GM19023 (cell line): ENCODE measurements at regions not wholly inside any gene's neighbourhood (a gene's known extent, or its start where the extent isn't known, plus 50 kb on each side); places are given as distances from the start of the nearest gene placed in this dataset.

Experiments
- ATAC-seq: cut with Tn5 transposase; IDR thresholded peaks from one replicate; pipeline ENCODE4 v1.9.1; 2021; ENCODE audit warnings: mild to moderate bottlenecking, moderate library complexity; ENCODE audit not compliant: unreplicated experiment

DNA sequence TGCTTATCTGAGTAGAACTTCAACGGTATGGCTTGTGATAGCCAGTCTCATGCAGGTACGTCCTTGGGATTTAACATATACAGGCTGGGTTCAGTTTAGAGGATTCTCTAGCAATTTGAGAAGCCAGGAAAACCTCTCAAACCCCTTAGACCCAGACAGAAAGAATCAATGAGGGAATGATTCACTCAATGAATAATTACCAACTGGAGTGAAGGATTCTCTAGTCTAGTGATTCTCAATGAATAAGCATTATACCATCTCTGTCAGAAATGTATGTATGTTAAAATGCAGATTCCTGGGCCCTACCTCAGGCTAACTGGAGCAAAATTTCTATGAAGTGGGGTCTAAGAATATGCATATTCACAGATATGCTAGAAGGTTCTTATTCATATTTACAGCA is 54.5 kb upstream of the APP start:
- no peak for ATAC-seq

DNA sequence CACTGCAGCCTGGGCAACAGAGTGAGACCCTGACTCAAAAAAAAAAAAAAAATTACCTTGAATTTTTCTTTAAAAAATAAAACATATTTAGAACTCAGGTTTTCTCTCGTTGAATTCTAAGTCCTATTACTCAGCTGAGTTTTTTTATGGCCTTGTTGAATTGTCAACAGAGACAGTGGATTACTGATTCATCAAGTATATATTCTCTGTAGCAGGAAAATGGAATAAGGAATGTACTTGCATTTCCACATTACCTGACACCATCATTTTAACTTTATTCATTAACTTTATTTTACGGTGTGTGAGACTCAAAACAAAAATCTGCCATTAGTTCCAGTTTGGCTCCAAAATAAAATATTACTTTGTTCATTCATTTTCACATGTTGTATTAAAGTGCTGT is 53.8 kb upstream of the APP start:
- ATAC-seq: no peak
